SK-N-SH treated with all-trans-retinoic acid at 6 μM for 48 hours (cell line): ENCODE measurements at regions not wholly inside any gene's neighbourhood (a gene's known extent, or its start where the extent isn't known, plus 50 kb on each side); places are given as distances from the start of the nearest gene placed in this dataset.

Experiments
- ATAC-seq: fragments of 200-7000 bp; cut with Tn5 transposase; 3 replicates; pipeline ENCODE4 v1.9.1; 2020; ENCODE audit warnings: mild to moderate bottlenecking, moderate library complexity
- ARNTL ChIP-seq: fragments of 450-650 bp; formaldehyde crosslinking; IDR thresholded peaks from 2 replicates; pipeline ENCODE4 v1.5.0; 2020; ENCODE audit warnings: low read depth, mild to moderate bottlenecking, moderate library complexity, borderline replicate concordance
- BACH2 ChIP-seq: fragments of 250-450 bp; sonication (Bioruptor Pico); IDR thresholded peaks from 2 replicates; pipeline ENCODE4 v1.9.0; 2021; ENCODE audit warnings: mild to moderate bottlenecking, borderline replicate concordance
- CSDC2 ChIP-seq: fragments of 250-450 bp; sonication (Bioruptor Pico); IDR thresholded peaks from 2 replicates; pipeline ENCODE4 v1.5.0; 2020; ENCODE audit warnings: mild to moderate bottlenecking, moderate library complexity
- GLIS3 ChIP-seq: fragments of 250-450 bp; sonication (Bioruptor Pico); IDR thresholded peaks from 2 replicates; pipeline ENCODE4 v1.5.0; 2020; ENCODE audit warnings: mild to moderate bottlenecking, moderate library complexity
- ISL1 ChIP-seq: fragments of 250-450 bp; sonication (Bioruptor Pico); IDR thresholded peaks from 2 replicates; pipeline ENCODE4 v2.1.2; 2022; ENCODE audit warnings: mild to moderate bottlenecking, moderate library complexity
- OSR1 ChIP-seq: fragments of 250-450 bp; sonication (Bioruptor Pico); IDR thresholded peaks from 2 replicates; pipeline ENCODE4 v1.8.0; 2022; ENCODE audit warnings: moderate library complexity, mild to moderate bottlenecking, inconsistent platforms
- PPARA ChIP-seq: fragments of 250-450 bp; sonication (Bioruptor Pico); IDR thresholded peaks from 2 replicates; pipeline ENCODE4 v1.5.0; 2020; ENCODE audit warnings: mild to moderate bottlenecking, borderline replicate concordance
- RARB ChIP-seq: fragments of 250-450 bp; sonication (Bioruptor Pico); IDR thresholded peaks from 2 replicates; pipeline ENCODE4 v1.8.0; 2021; ENCODE audit warnings: mild to moderate bottlenecking, moderate library complexity
- TCF4 ChIP-seq: fragments of 250-450 bp; sonication (Bioruptor Pico); IDR thresholded peaks from 2 replicates; pipeline ENCODE4 v1.8.0; 2021; ENCODE audit warnings: mild to moderate bottlenecking, moderate library complexity, borderline replicate concordance
- TOX ChIP-seq: fragments of 250-450 bp; sonication (Bioruptor Pico); IDR thresholded peaks from 2 replicates; pipeline ENCODE4 v1.8.0; 2021; ENCODE audit warnings: mild to moderate bottlenecking, moderate library complexity, borderline replicate concordance
- ZC3H10 ChIP-seq: fragments of 250-450 bp; sonication (Bioruptor Pico); IDR thresholded peaks from 2 replicates; pipeline ENCODE4 v1.5.1; 2021; ENCODE audit warnings: mild to moderate bottlenecking, moderate library complexity
- ZFP3 ChIP-seq: fragments of 250-450 bp; sonication (Bioruptor Pico); IDR thresholded peaks from 2 replicates; pipeline ENCODE4 v1.5.0; 2020; ENCODE audit warnings: mild to moderate bottlenecking, moderate library complexity
- ZFP30 ChIP-seq: fragments of 450-650 bp; formaldehyde crosslinking; IDR thresholded peaks from 2 replicates; pipeline ENCODE4 v1.5.0; 2022; ENCODE audit warnings: mild to moderate bottlenecking, moderate library complexity
- ZNF565 ChIP-seq: fragments of 450-650 bp; formaldehyde crosslinking; conservative IDR thresholded peaks from 2 replicates; pipeline ENCODE4 v1.5.0; 2020; ENCODE audit warnings: low read depth, mild to moderate bottlenecking, moderate library complexity
- ZNF70 ChIP-seq: fragments of 450-650 bp; formaldehyde crosslinking; IDR thresholded peaks from 2 replicates; pipeline ENCODE4 v1.5.0; 2020; ENCODE audit warnings: mild to moderate bottlenecking, moderate library complexity
- ZNF8 ChIP-seq: fragments of 450-650 bp; formaldehyde crosslinking; IDR thresholded peaks from 2 replicates; pipeline ENCODE4 v1.5.0; 2020; ENCODE audit warnings: mild to moderate bottlenecking, moderate library complexity
- TF ChIP-seq, protein P1 (sequence below): fragments of 250-450 bp; sonication (Bioruptor Pico); IDR thresholded peaks from 2 replicates; pipeline ENCODE4 v1.5.1; 2021; ENCODE audit warnings: mild to moderate bottlenecking, moderate library complexity
- TF ChIP-seq, protein P2 (sequence below): fragments of 250-450 bp; sonication (Bioruptor Pico); IDR thresholded peaks from 2 replicates; pipeline ENCODE4 v1.5.1; 2020; ENCODE audit warnings: low read depth, mild to moderate bottlenecking, moderate library complexity
- TF ChIP-seq, protein P3 (sequence below): fragments of 250-450 bp; sonication (Bioruptor Pico); IDR thresholded peaks from 2 replicates; pipeline ENCODE4 v1.8.0; 2021; ENCODE audit warnings: low read depth, mild to moderate bottlenecking, moderate library complexity, borderline replicate concordance

- TF ChIP-seq ZFP3 (CRISPR knock-in tag) = no peak
- TF ChIP-seq TOX = no peak
- TF ChIP-seq GLIS3 = no peak
- TF ChIP-seq PPARA (CRISPR knock-in tag) = no peak
- no peak for TF ChIP-seq ISL1 (CRISPR knock-in tag)
- TF ChIP-seq ZFP30 (CRISPR knock-in tag) = no peak
- TF ChIP-seq, protein P1, sequence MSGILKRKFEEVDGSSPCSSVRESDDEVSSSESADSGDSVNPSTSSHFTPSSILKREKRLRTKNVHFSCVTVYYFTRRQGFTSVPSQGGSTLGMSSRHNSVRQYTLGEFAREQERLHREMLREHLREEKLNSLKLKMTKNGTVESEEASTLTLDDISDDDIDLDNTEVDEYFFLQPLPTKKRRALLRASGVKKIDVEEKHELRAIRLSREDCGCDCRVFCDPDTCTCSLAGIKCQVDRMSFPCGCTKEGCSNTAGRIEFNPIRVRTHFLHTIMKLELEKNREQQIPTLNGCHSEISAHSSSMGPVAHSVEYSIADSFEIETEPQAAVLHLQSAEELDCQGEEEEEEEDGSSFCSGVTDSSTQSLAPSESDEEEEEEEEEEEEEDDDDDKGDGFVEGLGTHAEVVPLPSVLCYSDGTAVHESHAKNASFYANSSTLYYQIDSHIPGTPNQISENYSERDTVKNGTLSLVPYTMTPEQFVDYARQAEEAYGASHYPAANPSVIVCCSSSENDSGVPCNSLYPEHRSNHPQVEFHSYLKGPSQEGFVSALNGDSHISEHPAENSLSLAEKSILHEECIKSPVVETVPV (CRISPR knock-in tag) = no peak
- TF ChIP-seq, protein P2, sequence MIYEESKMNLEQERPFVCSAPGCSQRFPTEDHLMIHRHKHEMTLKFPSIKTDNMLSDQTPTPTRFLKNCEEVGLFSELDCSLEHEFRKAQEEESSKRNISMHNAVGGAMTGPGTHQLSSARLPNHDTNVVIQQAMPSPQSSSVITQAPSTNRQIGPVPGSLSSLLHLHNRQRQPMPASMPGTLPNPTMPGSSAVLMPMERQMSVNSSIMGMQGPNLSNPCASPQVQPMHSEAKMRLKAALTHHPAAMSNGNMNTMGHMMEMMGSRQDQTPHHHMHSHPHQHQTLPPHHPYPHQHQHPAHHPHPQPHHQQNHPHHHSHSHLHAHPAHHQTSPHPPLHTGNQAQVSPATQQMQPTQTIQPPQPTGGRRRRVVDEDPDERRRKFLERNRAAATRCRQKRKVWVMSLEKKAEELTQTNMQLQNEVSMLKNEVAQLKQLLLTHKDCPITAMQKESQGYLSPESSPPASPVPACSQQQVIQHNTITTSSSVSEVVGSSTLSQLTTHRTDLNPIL (CRISPR knock-in tag) = no peak
- TF ChIP-seq, protein P3, sequence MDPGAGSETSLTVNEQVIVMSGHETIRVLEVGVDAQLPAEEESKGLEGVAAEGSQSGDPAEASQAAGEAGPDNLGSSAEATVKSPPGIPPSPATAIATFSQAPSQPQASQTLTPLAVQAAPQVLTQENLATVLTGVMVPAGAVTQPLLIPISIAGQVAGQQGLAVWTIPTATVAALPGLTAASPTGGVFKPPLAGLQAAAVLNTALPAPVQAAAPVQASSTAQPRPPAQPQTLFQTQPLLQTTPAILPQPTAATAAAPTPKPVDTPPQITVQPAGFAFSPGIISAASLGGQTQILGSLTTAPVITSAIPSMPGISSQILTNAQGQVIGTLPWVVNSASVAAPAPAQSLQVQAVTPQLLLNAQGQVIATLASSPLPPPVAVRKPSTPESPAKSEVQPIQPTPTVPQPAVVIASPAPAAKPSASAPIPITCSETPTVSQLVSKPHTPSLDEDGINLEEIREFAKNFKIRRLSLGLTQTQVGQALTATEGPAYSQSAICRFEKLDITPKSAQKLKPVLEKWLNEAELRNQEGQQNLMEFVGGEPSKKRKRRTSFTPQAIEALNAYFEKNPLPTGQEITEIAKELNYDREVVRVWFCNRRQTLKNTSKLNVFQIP (CRISPR knock-in tag) = no peak
- no peak for ATAC-seq
Observed at GRCh38 chr11:106399624-106400023, 322.2 kb downstream of the AASDHPPT start.

GRCh38 chr11:106400949-106401570 lies 323.6 kb downstream of the AASDHPPT start:
- no peak for TF ChIP-seq TOX
- no peak for TF ChIP-seq ZNF70 (CRISPR knock-in tag)
- TF ChIP-seq ISL1 (CRISPR knock-in tag) = no peak
- no peak for TF ChIP-seq ZNF8
- TF ChIP-seq, protein P3 (CRISPR knock-in tag) = no peak
- TF ChIP-seq ARNTL (CRISPR knock-in tag) = no peak
- no peak for TF ChIP-seq CSDC2 (CRISPR knock-in tag)
- no peak for TF ChIP-seq ZNF565 (CRISPR knock-in tag)
- no peak for TF ChIP-seq OSR1 (CRISPR knock-in tag)
- no peak for TF ChIP-seq TCF4 (CRISPR knock-in tag)
- TF ChIP-seq BACH2 = no peak
- no peak for ATAC-seq

DNA sequence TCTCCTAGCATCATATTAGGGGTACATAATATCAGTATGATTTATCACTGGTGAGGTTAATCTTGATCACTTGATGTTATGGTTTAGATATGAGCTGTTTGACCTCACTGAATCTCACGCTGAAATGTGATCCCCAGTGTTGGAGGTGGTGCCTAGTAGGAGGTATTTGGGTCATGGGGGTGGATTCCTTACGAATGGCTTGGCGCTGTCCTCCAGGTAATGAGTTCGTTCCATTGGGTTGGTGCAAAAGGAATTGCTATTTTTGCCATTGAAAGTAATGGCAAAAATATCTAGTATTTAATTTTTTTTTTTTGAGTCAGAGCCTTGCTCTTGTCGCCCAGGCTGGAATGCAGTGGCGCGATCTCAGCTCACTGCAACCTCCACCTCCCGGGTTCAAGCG lies 326.3 kb downstream of the AASDHPPT start:
- TF ChIP-seq, protein P1 (CRISPR knock-in tag) = no peak
- TF ChIP-seq RARB = no peak
- no peak for TF ChIP-seq ZNF565 (CRISPR knock-in tag)
- TF ChIP-seq ZC3H10 (CRISPR knock-in tag) = no peak
- ATAC-seq = no peak

- peak; percentile 35; the same call in 2 of the 3 replicates for ATAC-seq
- TF ChIP-seq, protein P3 (CRISPR knock-in tag) = no peak
- TF ChIP-seq TOX (no peak), ISL1 (CRISPR knock-in tag) (no peak), ZC3H10 (CRISPR knock-in tag) (no peak), GLIS3 (no peak)
- TF ChIP-seq, protein P2 (CRISPR knock-in tag) = no peak
Observed at GRCh38 chr11:106409222-106409621, 331.8 kb downstream of the AASDHPPT start.
